ENCODE measurements at regions not wholly inside any gene's neighbourhood (a gene's known extent, or its start where the extent isn't known, plus 50 kb on each side); places are given as distances from the start of the nearest gene placed in this dataset.
"Not testable (repeated sequence)": the region's sequence is repeated elsewhere in the genome, so short reads cannot be mapped to it uniquely, and the experiment has no call there.

DNA sequence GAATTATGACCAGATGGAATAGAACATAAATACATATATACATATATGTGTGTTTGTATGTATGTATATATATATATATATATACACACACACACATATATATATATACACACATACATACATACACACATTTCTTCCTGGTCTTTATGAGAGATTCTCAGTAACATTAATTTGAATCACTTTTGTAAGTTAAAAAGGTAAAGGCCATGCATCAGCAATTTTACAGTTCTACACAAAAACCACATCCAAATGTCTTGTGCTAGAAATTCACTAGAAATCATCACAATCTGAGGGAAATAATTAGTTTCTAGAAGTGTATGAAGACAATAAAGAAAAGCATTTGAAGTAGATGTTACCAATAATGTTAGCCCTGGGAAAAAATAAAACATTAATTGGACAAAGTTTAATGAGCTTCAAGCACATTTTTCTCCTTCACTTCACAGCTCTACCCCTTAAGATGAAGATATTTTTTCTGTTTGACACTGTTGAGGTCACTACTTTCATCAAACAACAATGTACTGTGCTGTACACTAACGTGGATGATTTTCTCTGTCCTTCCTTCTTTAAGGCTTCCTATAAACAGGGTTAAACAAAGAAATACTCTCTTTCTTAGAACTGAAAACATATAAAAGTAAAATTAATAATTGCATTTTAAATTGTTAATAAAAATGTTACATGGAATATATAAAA is 189.2 kb upstream of the NR4A3 start:
- DNase-seq (ENCODE audit: low spot score) = no peak

DNA sequence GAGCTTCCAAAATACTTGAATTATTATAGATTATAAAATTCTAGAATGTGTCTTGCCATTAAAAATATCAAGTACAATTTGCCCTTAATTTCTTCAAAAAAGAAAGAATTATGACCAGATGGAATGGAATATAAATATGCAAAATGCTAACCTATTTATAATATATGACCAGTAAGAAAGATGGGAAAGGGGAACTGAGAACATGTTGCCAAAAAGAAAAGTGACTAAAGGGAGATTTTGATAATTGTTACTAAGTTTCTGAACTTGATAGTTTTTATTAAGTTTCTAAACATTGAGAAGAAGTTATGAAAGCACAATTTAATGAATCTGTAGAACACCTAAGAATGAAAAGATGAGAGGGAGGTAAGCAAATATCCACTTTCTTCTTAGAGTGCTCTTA is 188.4 kb upstream of the NR4A3 start:
- no peak for DNase-seq (ENCODE audit: low spot score)

DNA sequence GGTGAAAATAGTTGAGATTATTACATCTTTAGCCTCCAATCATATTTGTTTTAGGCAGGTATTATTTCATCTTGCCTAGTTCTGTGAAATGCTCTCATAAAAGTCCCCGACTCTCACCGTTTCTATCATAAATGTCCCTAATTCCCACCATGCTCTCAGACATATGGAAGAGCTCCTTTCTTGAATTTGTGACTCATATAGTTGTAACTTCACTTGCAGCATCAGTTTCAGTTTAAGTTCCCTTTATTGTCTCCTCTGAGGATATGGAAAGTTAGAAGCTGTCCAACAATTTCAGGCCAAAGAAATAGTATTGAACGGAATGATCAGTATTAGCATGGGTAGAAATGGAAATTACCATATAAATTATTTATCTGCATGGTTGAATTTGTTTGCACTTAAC is 187.5 kb upstream of the NR4A3 start:
- DNase-seq (ENCODE audit: low spot score) = no peak

DNA sequence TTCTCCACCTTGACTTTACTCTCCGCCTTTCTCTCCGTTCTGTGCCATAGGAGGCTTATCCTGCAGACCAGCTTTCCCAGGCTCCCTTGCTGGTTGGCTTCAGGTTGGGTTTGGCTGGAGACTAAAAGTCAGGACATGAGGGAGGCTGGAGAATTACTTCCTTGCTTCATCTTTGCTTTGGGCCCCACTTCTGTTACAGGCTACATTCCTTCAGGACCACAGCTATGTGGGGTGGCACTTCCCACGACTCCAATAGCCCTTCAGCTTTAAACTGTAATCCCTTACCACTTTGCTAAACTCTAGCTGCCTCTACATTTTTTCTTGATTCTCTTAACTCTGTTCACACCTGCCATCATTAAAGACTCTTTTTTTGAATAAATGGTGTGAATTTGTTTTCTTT is 186.7 kb upstream of the NR4A3 start:
- no peak for DNase-seq (ENCODE audit: low spot score)

DNA sequence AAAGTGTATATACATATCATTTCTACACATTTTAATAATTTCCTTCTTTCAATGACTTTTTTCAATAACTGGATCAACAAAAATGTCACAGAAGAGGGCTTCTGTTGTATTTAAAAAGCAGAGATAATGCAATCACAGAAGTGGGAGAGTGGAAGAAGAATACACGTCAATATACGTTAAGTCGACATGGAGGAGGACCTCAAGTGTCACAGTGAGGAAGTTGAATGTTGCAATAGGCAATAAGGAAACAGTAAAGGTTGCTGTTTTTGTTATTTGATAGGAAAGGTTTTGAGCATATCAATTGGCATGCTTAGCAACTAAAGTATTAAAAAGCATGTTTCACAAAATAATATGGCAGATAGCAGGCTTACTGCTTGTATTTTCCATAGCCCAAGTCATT is 184.0 kb upstream of the NR4A3 start:
- DNase-seq (ENCODE audit: low spot score) = no peak

- DNase-seq (ENCODE audit: low spot score) = no peak
These were observed 182.7 kb upstream of the NR4A3 start for GRCh38 chr9:99638971-99639370.

DNA sequence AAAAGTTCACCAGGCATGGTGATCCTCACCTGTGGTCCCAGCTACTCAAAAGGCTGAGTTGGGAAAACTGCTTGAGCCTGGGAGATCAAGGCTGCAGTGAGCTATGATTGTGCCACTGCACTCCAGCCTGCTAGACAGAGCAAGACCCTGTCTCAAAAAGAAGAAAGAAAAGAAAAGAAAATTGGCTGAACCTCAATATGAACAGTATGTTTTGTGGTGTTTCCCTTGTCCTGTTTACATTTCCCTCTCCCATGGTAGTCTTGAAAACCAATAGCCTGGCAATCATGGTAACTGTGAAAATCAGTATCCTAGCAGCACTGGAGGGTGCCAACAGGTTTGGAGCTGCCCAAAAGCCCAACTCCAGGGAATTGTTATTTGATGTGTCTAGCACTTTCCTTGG is 174.1 kb upstream of the NR4A3 start:
- DNase-seq (ENCODE audit: low spot score) = no peak

GRCh38 chr9:99650187-99650874 is 171.4 kb upstream of the NR4A3 start:
- no peak for DNase-seq (ENCODE audit: low spot score)

DNA sequence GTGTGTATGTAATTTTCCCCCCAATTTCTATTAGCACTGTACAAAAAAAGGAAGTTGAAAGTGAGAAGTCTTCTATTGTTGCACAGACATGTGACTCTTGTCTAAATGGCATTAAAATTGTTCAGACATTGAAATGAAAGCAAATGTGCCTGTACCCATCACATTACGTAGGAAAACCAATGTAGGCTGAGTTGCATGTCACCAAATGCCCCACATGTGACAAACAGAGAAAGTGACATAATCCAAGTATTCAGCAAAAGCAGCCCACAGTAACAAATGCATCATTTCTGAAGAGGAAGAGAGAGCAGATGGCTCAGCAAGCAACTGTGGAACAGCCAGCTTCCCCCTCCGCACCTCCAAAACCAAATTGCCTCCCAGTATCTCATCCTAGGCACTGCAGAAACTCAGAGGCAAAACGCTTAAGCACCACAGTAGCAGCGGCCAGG is 161.5 kb upstream of the NR4A3 start:
- no peak for DNase-seq (ENCODE audit: low spot score)

DNA sequence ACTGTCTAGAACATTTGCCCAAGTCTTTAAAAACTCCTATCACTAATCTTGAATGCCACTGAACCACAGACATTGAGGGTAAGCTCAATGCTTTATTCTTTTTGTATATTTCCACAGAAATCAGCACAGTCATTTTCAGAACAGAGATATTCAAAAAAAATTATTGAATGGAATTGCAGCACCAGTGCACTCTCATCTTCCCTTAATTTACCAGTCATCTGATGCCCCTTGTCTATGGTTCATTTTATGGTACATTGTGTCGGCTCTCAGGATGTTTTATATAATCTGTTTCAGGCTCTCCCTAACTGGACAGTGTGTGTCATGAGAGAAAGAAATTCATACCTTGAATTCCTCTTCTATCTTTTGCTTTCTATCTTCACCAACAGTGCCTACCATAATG is 158.4 kb upstream of the NR4A3 start:
- DNase-seq (ENCODE audit: low spot score) = no peak

DNA sequence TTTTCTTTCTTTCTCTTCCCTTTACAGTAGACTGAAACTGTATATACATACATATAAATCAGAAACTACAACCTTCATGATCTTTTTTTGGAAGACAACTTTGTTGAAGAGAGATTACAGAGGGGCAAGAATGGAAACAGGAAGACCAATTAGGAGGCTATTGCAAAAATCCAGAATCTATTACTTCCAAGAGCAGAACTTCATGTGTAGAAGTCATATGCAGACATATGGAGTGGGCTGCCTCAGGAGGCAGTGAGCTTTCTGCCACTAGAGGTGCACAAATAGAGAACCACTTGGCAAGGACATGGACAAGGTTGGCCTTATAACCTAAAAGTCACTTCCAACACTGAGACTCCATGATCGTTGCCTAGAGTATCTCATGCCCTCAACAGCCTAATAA is 157.8 kb upstream of the NR4A3 start:
- no peak for DNase-seq (ENCODE audit: low spot score)

DNA sequence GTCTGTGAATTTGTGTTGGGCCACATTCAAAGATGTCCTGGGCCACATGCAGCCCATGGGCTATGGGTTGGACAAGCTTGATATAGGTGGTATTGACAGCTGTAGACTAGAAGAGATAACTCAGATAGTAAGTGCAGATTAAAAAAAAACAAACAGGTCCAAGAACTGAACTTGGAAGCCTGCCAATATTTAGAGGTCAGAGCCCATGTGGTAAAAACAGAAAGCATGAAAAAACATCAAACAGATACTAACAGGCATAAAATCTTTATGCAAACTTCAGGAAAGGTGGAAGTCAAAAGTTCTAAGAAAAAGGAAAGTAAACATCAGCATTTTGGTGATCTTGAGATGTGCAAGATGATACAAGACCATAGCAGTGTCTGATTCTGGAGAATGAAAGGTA is 155.1 kb upstream of the NR4A3 start:
- no peak for DNase-seq (ENCODE audit: low spot score)

DNA sequence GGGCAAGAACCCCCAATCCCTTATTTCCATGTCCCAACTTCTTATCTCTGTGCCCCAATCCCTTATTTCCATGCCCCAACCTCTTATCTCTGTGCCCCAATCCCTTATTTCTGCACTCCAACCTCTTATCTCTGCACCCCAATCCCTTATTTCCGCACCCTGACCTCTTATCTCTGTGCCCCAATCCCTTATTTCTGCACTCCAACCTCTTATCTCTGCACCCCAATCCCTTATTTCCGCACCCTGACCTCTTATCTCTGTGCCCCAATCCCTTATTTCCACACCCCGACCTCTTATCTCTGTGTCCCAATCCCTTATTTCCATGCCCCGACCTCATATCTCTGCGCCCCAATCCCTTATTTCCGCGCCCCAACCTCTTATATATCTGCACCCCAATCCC is 150.8 kb upstream of the NR4A3 start:
- DNase-seq (ENCODE audit: low spot score) = not testable (repeated sequence)

GRCh38 chr9:99677281-99677680 is 144.4 kb upstream of the NR4A3 start:
- DNase-seq (ENCODE audit: low spot score) = no peak

DNA sequence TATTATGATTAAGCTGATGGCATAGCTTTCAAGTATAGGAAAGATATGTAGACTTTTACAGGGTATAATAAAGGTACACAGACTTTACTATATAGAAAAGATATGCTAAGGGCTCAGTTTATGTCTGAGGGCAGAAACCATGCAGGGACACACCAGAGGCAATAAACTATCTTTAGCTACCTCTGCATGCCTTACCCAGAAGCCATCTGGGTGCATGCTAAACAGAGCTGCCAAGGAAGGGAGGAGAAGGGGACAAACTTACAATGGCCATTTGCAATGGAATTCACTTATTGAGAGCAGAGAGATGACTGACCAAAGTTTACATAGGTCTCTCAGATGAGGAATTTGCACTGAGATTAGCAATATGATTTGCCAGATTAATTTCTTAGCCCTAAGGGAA is 143.1 kb upstream of the NR4A3 start:
- no peak for DNase-seq (ENCODE audit: low spot score)

- DNase-seq (ENCODE audit: low spot score) = peak; percentile 21
These were observed 141.5 kb upstream of the NR4A3 start for GRCh38 chr9:99680191-99680590.

GRCh38 chr9:99681113-99681512 is 140.6 kb upstream of the NR4A3 start:
- DNase-seq (ENCODE audit: low spot score) = no peak

DNA sequence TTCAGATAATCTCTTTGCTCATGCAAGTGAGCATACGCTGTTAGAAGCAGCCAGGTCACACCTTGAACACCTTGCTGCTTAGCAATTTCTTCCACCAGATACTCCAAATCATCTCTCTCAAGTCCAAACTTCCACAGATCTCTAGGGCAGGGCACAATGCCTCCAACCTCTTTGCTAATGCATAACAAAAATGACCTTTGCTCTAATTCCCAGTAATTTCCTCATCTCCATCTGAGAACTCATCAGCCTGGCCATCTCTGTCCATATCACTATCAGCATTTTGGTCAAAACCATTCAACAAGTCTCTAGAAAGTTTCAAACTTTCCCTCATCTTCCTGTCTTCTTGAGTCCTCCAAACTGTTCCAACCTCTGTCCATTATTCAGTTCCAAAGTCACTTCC is 139.3 kb upstream of the NR4A3 start:
- no peak for DNase-seq (ENCODE audit: low spot score)

- no peak for DNase-seq (ENCODE audit: low spot score)
These were observed 138.8 kb upstream of the NR4A3 start for GRCh38 chr9:99682870-99683269.

DNA sequence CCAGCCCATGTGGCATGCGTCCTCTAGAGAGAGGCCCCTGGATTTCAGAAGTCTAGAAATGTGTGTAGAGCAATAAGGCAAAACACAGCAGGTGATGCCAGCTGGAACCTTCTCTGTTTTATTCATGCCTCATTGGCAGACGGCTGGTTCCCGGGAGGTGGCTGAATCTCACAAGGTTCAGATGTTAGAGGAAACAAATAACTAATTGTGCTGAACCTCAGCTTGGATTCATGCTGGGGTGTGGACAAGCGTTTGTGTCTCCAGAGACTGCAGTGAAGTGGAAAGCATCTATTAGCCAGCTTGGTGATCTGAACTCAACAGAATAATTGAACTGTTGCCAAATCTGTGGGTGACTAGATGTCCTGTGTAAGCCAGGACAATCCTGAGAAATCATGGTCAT is 131.1 kb upstream of the NR4A3 start:
- DNase-seq (ENCODE audit: low spot score) = no peak

GRCh38 chr9:99693888-99694287 is 127.8 kb upstream of the NR4A3 start:
- no peak for DNase-seq (ENCODE audit: low spot score)

DNA sequence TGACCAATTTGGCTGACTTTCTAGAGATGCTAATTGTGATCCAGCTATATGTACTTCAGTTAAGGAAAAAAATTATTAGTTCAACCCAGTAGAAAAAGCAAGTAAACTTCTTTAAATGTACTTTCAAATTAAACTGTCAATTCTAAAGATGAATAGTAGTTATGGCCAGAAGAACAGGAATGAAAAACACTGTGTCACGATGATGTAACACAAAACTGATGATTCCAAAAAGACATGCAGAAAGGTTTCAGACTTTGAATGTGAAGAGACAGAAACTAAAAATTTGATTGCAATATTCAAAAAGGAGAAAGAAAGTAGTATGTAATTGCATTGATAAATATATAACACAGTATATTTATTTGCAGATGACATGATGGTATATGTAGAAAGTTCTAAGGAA is 127.3 kb upstream of the NR4A3 start:
- DNase-seq (ENCODE audit: low spot score) = no peak

DNA sequence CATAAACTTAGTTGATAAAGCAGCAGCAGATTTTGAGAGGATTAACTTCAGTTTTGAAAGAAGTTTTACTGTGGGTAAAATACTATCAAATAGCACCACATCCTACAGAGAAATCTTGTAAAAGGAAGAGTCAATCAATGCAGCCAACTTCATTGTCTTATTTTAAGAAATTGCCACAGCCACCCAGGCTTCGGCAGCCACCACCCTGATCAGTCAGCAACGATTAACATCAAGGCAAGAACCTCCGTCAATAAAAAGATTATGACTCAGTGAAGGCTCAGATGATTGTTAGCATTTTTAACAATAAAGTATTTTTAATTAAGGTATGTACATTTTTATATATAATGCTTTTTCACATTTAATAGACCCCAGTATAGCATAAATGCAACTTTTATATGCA is 122.3 kb upstream of the NR4A3 start:
- DNase-seq (ENCODE audit: low spot score) = no peak

DNA sequence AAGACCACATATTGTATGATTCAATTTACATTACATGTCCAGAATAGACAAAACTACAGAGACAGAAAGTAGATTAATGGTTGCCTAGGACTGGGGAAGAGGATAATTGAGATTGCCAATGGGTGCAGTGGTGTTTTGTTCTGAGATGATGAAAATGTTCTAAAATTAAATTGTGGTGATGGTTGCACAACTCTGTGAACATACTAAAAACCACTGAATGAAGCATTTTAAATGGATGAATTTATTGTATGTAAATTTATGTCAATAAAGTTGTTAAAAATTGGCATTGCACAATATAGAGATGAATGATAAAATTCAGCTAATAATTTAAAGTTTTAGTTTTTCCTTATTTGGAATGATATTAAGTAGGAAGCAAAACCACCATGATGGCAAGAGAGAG is 109.5 kb upstream of the NR4A3 start:
- no peak for DNase-seq (ENCODE audit: low spot score)

All from hepatic stellate cell (primary cell).